ENCODE measurements at regions not wholly inside any gene's neighbourhood (a gene's known extent, or its start where the extent isn't known, plus 50 kb on each side); places are given as distances from the start of the nearest gene placed in this dataset.

GRCh38 chr1:84060781-84061180, 61.8 kb upstream of the TTLL7 start:
- H3K4me3 ChIP-seq (ENCODE audit: low read length) = no peak overlapping the region
- TF ChIP-seq, protein P1, sequence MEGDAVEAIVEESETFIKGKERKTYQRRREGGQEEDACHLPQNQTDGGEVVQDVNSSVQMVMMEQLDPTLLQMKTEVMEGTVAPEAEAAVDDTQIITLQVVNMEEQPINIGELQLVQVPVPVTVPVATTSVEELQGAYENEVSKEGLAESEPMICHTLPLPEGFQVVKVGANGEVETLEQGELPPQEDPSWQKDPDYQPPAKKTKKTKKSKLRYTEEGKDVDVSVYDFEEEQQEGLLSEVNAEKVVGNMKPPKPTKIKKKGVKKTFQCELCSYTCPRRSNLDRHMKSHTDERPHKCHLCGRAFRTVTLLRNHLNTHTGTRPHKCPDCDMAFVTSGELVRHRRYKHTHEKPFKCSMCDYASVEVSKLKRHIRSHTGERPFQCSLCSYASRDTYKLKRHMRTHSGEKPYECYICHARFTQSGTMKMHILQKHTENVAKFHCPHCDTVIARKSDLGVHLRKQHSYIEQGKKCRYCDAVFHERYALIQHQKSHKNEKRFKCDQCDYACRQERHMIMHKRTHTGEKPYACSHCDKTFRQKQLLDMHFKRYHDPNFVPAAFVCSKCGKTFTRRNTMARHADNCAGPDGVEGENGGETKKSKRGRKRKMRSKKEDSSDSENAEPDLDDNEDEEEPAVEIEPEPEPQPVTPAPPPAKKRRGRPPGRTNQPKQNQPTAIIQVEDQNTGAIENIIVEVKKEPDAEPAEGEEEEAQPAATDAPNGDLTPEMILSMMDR (conservative IDR thresholded peaks at IDR 0.05; ENCODE audit: low read depth, low read length) = no peak
- DNase-seq (ENCODE audit: low read depth) = no peak

DNA sequence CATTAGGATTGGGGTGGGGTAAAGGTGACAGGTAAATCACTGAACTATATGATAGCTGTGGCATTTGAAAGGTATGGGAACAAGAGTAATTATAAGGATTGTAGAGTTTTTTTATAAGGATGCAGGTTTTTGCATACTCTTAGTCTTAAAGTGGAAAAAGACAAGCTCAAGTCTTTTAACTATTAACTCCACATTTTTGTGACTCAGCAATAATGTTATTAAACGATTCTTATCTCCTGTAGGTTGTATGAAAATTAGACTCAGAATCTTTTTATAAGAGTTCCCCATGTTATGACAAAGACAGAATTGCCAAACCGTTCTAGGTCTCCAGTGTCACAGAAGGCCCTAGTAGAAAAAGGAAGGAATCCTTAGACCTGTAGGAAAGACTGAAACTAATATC, 49.9 kb upstream of the TTLL7 start:
- no peak for DNase-seq (ENCODE audit: low read depth)
- no peak overlapping the region for H3K4me3 ChIP-seq (ENCODE audit: low read length)
- TF ChIP-seq, protein P1 (conservative IDR thresholded peaks at IDR 0.05; ENCODE audit: low read depth, low read length) = no peak

All from retinal pigment epithelial cell (primary cell).